ENCODE measurements at regions not wholly inside any gene's neighbourhood (a gene's known extent, or its start where the extent isn't known, plus 50 kb on each side); places are given as distances from the start of the nearest gene placed in this dataset.

GRCh38 chr20:11159728-11160127, 485.9 kb upstream of the JAG1 start:
- no peaks in the 10 kb centered on the region for H3K27me3 ChIP-seq
- H3K9me3 ChIP-seq: no peaks in the 10 kb centered on the region
- peak overlapping the region; percentile 72 to 74 for H3K27ac ChIP-seq
- intact Hi-C loops (cut with DNase I; ENCODE audit: low total_unique reads): no loop called here
- DNase-seq: peak in 1 of 2 donors; percentile 67
- H3K4me1 ChIP-seq: peaks cover 0 to 21% (median 10%) of the 10 kb centered on the region in 4 donors
- H3K4me3 ChIP-seq: no peak overlapping the region
- no peak for TF ChIP-seq CTCF (IDR thresholded peaks at IDR 0.05)
- no peaks in the 10 kb centered on the region for H3K36me3 ChIP-seq

- no peak for TF ChIP-seq CTCF (IDR thresholded peaks at IDR 0.05)
- Histone ChIP-seq H3K4me1 (peaks cover 0 to 21% (median 10%) of the 10 kb centered on the region in 4 donors), H3K9me3 (no peaks in the 10 kb centered on the region), H3K27me3 (no peaks in the 10 kb centered on the region), H3K36me3 (no peaks in the 10 kb centered on the region), H3K4me3 (no peak overlapping the region), H3K27ac (no peak overlapping the region)
- intact Hi-C loops (cut with DNase I; ENCODE audit: low total_unique reads): no loop called here
- DNase-seq: no peak
Measured at GRCh38 chr20:11162026-11162775, 488.4 kb upstream of the JAG1 start.

GRCh38 chr20:11165789-11166188, 492.0 kb upstream of the JAG1 start:
- no peak for DNase-seq
- Histone ChIP-seq H3K27ac (no peak overlapping the region), H3K4me1 (peaks cover 0 to 15% (median 6%) of the 10 kb centered on the region in 4 donors), H3K9me3 (no peaks in the 10 kb centered on the region), H3K36me3 (no peaks in the 10 kb centered on the region), H3K4me3 (no peak overlapping the region), H3K27me3 (no peaks in the 10 kb centered on the region)
- intact Hi-C loops (cut with DNase I; ENCODE audit: low total_unique reads): no loop called here
- TF ChIP-seq CTCF (IDR thresholded peaks at IDR 0.05): no peak

DNA sequence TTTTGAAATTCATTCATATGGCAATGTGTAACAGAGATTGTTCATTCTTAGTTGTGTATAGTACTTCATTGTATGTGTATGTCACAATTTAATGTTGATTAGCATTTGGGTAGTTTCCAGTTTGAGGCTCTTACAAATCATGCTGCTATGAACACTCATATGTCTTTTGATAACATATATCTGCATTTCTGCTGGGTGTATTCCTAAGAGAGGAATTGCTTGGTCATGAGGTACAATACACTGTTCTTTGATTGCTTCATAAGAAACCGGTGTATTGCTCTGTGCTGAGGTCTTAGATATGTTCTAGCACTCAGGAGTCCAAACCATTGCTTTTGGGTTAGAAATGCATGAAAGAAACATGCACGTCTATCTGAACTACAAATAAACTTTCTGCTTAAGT, 492.9 kb upstream of the JAG1 start:
- H3K36me3 ChIP-seq: no peaks in the 10 kb centered on the region
- no peaks in the 10 kb centered on the region for H3K27me3 ChIP-seq
- no peak for DNase-seq
- no peak for TF ChIP-seq CTCF (IDR thresholded peaks at IDR 0.05)
- H3K4me3 ChIP-seq: no peak overlapping the region
- H3K4me1 ChIP-seq: peaks cover 0 to 25% (median 10%) of the 10 kb centered on the region in 4 donors
- intact Hi-C loops (cut with DNase I; ENCODE audit: low total_unique reads): no loop called here
- no peaks in the 10 kb centered on the region for H3K9me3 ChIP-seq
- no peak overlapping the region for H3K27ac ChIP-seq

DNA sequence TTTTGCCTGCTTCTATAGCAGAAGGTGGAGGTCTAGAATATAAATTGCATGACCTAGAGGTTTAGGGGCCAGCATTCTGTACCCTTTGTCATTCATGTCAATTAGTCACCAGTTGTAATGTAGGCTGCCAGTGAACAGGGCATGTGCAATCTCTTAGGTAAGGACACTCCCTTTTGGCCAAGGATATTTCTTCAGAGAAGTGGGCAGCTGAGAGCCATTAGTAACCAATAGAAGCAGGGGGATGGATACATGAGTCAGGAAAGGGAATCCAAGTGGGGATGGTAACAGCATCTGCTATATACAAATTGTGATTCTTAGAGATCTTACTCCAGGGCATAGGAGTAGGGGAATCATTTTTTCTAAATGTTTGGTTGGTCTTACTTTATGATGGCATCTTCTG, 494.2 kb upstream of the JAG1 start:
- Histone ChIP-seq H3K9me3 (no peaks in the 10 kb centered on the region), H3K4me3 (no peak overlapping the region), H3K27ac (no peak overlapping the region), H3K4me1 (peaks cover 0 to 35% (median 11%) of the 10 kb centered on the region in 4 donors), H3K27me3 (no peaks in the 10 kb centered on the region), H3K36me3 (no peaks in the 10 kb centered on the region)
- no peak for TF ChIP-seq CTCF (IDR thresholded peaks at IDR 0.05)
- DNase-seq: no peak
- intact Hi-C loops (cut with DNase I; ENCODE audit: low total_unique reads): no loop called here

Measured in tibial artery (tissue), 4 donors.